ENCODE measurements at regions not wholly inside any gene's neighbourhood (a gene's known extent, or its start where the extent isn't known, plus 50 kb on each side); places are given as distances from the start of the nearest gene placed in this dataset.

- TF ChIP-seq, protein P1, sequence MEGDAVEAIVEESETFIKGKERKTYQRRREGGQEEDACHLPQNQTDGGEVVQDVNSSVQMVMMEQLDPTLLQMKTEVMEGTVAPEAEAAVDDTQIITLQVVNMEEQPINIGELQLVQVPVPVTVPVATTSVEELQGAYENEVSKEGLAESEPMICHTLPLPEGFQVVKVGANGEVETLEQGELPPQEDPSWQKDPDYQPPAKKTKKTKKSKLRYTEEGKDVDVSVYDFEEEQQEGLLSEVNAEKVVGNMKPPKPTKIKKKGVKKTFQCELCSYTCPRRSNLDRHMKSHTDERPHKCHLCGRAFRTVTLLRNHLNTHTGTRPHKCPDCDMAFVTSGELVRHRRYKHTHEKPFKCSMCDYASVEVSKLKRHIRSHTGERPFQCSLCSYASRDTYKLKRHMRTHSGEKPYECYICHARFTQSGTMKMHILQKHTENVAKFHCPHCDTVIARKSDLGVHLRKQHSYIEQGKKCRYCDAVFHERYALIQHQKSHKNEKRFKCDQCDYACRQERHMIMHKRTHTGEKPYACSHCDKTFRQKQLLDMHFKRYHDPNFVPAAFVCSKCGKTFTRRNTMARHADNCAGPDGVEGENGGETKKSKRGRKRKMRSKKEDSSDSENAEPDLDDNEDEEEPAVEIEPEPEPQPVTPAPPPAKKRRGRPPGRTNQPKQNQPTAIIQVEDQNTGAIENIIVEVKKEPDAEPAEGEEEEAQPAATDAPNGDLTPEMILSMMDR (IDR thresholded peaks at IDR 0.05; ENCODE audit: insufficient read depth, low read length), result no peak
- TF ChIP-seq POLR2AphosphoS5 (IDR thresholded peaks at IDR 0.05; ENCODE audit: low read depth) (no peak), REST (IDR thresholded peaks at IDR 0.05; ENCODE audit: insufficient replicate concordance, low read depth) (no peak)
Observed at GRCh38 chr12:13857750-13858149, 123.7 kb downstream of the GRIN2B start.
